H9 (cell line): ENCODE measurements at regions not wholly inside any gene's neighbourhood (a gene's known extent, or its start where the extent isn't known, plus 50 kb on each side); places are given as distances from the start of the nearest gene placed in this dataset.

Source experiments
- DNase-seq: peaks from one replicate; pipeline ENCODE4 v3.0.0-alpha.2; 2017
- H2AFZ ChIP-seq: one replicate; pipeline ENCODE4 v1.6.1; 2013; ENCODE audit warnings: mild to moderate bottlenecking, low read length, control low read depth, moderate library complexity
- H2AK5ac ChIP-seq: 2 replicates; pipeline ENCODE4 v1.6.1; 2013; ENCODE audit warnings: low read length, control low read depth, mixed read lengths; ENCODE audit not compliant: insufficient read length
- H2BK120ac ChIP-seq: one replicate; pipeline ENCODE4 v1.6.1; 2013; ENCODE audit warnings: low read depth, mild to moderate bottlenecking, low read length, control low read depth, inconsistent platforms; ENCODE audit not compliant: poor library complexity, severe bottlenecking
- H2BK12ac ChIP-seq: 2 replicates; pipeline ENCODE4 v1.6.1; 2013; ENCODE audit warnings: low read length, control low read depth, mixed read lengths, low read depth; ENCODE audit not compliant: insufficient read length
- H2BK15ac ChIP-seq: 2 replicates; pipeline ENCODE4 v1.6.1; 2013; ENCODE audit warnings: low read depth, low read length, control low read depth
- H2BK20ac ChIP-seq: one replicate; pipeline ENCODE4 v1.6.1; 2013; ENCODE audit warnings: low read depth, mild to moderate bottlenecking, low read length, control low read depth, inconsistent platforms; ENCODE audit not compliant: poor library complexity, severe bottlenecking
- H2BK5ac ChIP-seq: 2 replicates; pipeline ENCODE4 v1.6.1; 2013; ENCODE audit warnings: low read length, control low read depth, mixed read lengths; ENCODE audit not compliant: insufficient read length
- H3K14ac ChIP-seq: 2 replicates; pipeline ENCODE4 v1.6.1; 2013; ENCODE audit warnings: low read length, control low read depth; ENCODE audit not compliant: insufficient read depth
- H3K18ac ChIP-seq: 2 replicates; pipeline ENCODE4 v1.6.1; 2013; ENCODE audit warnings: low read depth, mild to moderate bottlenecking, mixed read lengths, low read length, control low read depth; ENCODE audit not compliant: insufficient read length
- H3K23ac ChIP-seq: 2 replicates; pipeline ENCODE4 v1.6.1; 2013; ENCODE audit warnings: low read length, control low read depth, mixed read lengths, low read depth; ENCODE audit not compliant: insufficient read length
- H3K23me2 ChIP-seq: 2 replicates; pipeline ENCODE4 v1.6.1; 2013; ENCODE audit warnings: low read depth, mild to moderate bottlenecking, mixed read lengths, low read length, control low read depth; ENCODE audit not compliant: insufficient read length, poor library complexity, severe bottlenecking
- H3K27ac ChIP-seq: 2 replicates; pipeline ENCODE4 v1.5.1; 2013; ENCODE audit warnings: low read length, control low read depth, mixed read lengths, low read depth; ENCODE audit not compliant: insufficient read length
- H3K27me3 ChIP-seq: 2 replicates; pipeline ENCODE4 v1.6.1; 2013; ENCODE audit warnings: low read length, control low read depth, inconsistent platforms; ENCODE audit not compliant: insufficient read depth
- H3K4ac ChIP-seq: 2 replicates; pipeline ENCODE4 v1.6.1; 2013; ENCODE audit warnings: low read depth, mild to moderate bottlenecking, control low read depth, inconsistent platforms, low read length, moderate library complexity
- H3K4me1 ChIP-seq: 2 replicates; pipeline ENCODE4 v1.6.1; 2013; ENCODE audit warnings: low read length, control low read depth, inconsistent platforms; ENCODE audit not compliant: insufficient read depth
- H3K4me2 ChIP-seq: 2 replicates; pipeline ENCODE4 v1.6.1; 2013; ENCODE audit warnings: low read length, control low read depth, mixed read lengths; ENCODE audit not compliant: insufficient read length, insufficient read depth
- H3K56ac ChIP-seq: 2 replicates; pipeline ENCODE4 v1.6.1; 2013; ENCODE audit warnings: low read depth, mild to moderate bottlenecking, mixed read lengths, low read length, control low read depth; ENCODE audit not compliant: insufficient read length
- H3K79me1 ChIP-seq: 2 replicates; pipeline ENCODE4 v1.6.1; 2013; ENCODE audit warnings: low read depth, mild to moderate bottlenecking, moderate library complexity, low read length, control low read depth, inconsistent platforms; ENCODE audit not compliant: insufficient read depth, poor library complexity, severe bottlenecking
- H3K79me2 ChIP-seq: 2 replicates; pipeline ENCODE4 v1.6.1; 2013; ENCODE audit warnings: low read length, control low read depth, inconsistent platforms; ENCODE audit not compliant: insufficient read depth
- H3K9ac ChIP-seq: 2 replicates; pipeline ENCODE4 v1.6.1; 2013; ENCODE audit warnings: low read length, control low read depth, mixed read lengths; ENCODE audit not compliant: insufficient read length; ENCODE audit errors: extremely low read depth
- H3K9me3 ChIP-seq: one replicate; pipeline ENCODE4 v1.6.1; 2013; ENCODE audit warnings: low read depth, low read length, inconsistent platforms; ENCODE audit not compliant: control insufficient read depth
- H3T11ph ChIP-seq: one replicate; pipeline ENCODE4 v1.6.1; 2013; ENCODE audit warnings: mild to moderate bottlenecking, low read length, control low read depth, inconsistent platforms
- H4K20me1 ChIP-seq: one replicate; pipeline ENCODE4 v1.6.1; 2013; ENCODE audit not compliant: control insufficient read depth, insufficient read length, insufficient read depth
- H4K5ac ChIP-seq: 2 replicates; pipeline ENCODE4 v1.6.1; 2013; ENCODE audit warnings: low read depth, mild to moderate bottlenecking, mixed read lengths, low read length, control low read depth; ENCODE audit not compliant: insufficient read length
- H4K8ac ChIP-seq: replicated peaks from 2 replicates; pipeline ENCODE4 v1.6.1; 2013; ENCODE audit warnings: low read length, control low read depth, mixed read lengths, low read depth; ENCODE audit not compliant: insufficient read length
- H4K91ac ChIP-seq: 2 replicates; pipeline ENCODE4 v1.6.1; 2013; ENCODE audit warnings: low read depth, mild to moderate bottlenecking, moderate library complexity, mixed read lengths, low read length, control low read depth; ENCODE audit not compliant: insufficient read length
- H3K27ac Mint-ChIP-seq, 3 experiments: 2 replicates in 2 of 3; 3 replicates in 1 of 3; pipeline ENCODE4 v1.8.0; 2020 to 2021; ENCODE audit warnings: mixed read lengths in 3 of 3, mild to moderate bottlenecking in 1 of 3, moderate library complexity in 1 of 3
- H3K27me3 Mint-ChIP-seq: 2 replicates; pipeline ENCODE4 v1.8.0; 2021; ENCODE audit warnings: low read depth, mild to moderate bottlenecking, moderate library complexity, mixed read lengths
- H3K36me3 Mint-ChIP-seq, 3 experiments: 2 replicates in 2 of 3; 3 replicates in 1 of 3; pipeline ENCODE4 v1.8.0; 2020 to 2021; ENCODE audit warnings: low read depth in 3 of 3, mixed read lengths in 3 of 3; ENCODE audit not compliant: insufficient read depth in 1 of 3
- H3K4me1 Mint-ChIP-seq, 2 experiments: 2 replicates each; pipeline ENCODE4 v1.8.0; 2020; ENCODE audit warnings: mixed read lengths in 2 of 2
- H3K4me3 Mint-ChIP-seq, 2 experiments: 2 replicates in 1 of 2; 3 replicates in 1 of 2; pipeline ENCODE4 v1.8.0; 2020 to 2021; ENCODE audit warnings: mild to moderate bottlenecking in 2 of 2, mixed read lengths in 2 of 2, moderate library complexity in 1 of 2
- H3K9me3 Mint-ChIP-seq, 2 experiments: 2 replicates in 1 of 2; 3 replicates in 1 of 2; pipeline ENCODE4 v1.8.0; 2020; ENCODE audit warnings: mild to moderate bottlenecking in 2 of 2, mixed read lengths in 2 of 2, moderate library complexity in 1 of 2
- CTCF ChIP-seq: fragments of 200-600 bp; sonication (generic); conservative IDR thresholded peaks from 3 replicates; pipeline ENCODE4 v1.8.0; 2021; ENCODE audit warnings: antibody characterized with exemption, mild to moderate bottlenecking
- WGBS: extraction: QIAGEN DNeasy Blood & Tissue Kit; methylation state at CpG from one replicate; pipeline ENCODE4 v1.1.7; 2013; ENCODE audit warnings: missing lambda C conversion rate, low lambda C conversion rate, mixed read lengths; ENCODE audit not compliant: insufficient read length; ENCODE audit errors: extremely low coverage; 5-methylcytosine and 5-hydroxymethylcytosine counted together

- no peak for TF ChIP-seq CTCF
- Histone ChIP-seq H3K18ac (no peak overlapping the region), H3K23ac (no peak overlapping the region), H2AK5ac (no peak overlapping the region), H2BK5ac (no peak overlapping the region), H2BK15ac (no peak overlapping the region), H3K9me3 (no peaks in the 10 kb centered on the region), H4K20me1 (no peaks in the 10 kb centered on the region), H3K79me2 (no peaks in the 10 kb centered on the region), H4K5ac (no peak overlapping the region), H3K27me3 (no peaks in the 10 kb centered on the region), H3K4ac (no peak overlapping the region), H3K9ac (no peak overlapping the region), H3K27ac (no peak overlapping the region), H3K14ac (no peak overlapping the region), H3K4me1 (peaks cover 8% of the 10 kb centered on the region; the same call in 1 of the 2 replicates), H3K23me2 (no peaks in the 10 kb centered on the region), H2AFZ (no peak overlapping the region), H3T11ph (no peak overlapping the region), H3K56ac (no peak overlapping the region), H4K8ac (no peak overlapping the region), H2BK120ac (no peak overlapping the region), H4K91ac (no peak overlapping the region), H2BK12ac (no peak overlapping the region), H2BK20ac (no peak overlapping the region), H3K4me2 (no peak overlapping the region), H3K79me1 (no peaks in the 10 kb centered on the region)
- peaks cover 47 to 51% of the 10 kb centered on the region in 2 experiments for H3K4me1 Mint-ChIP-seq
- no peak overlapping the region for H3K4me3 Mint-ChIP-seq
- no peak overlapping the region for H3K27ac Mint-ChIP-seq
- H3K27me3 Mint-ChIP-seq = peaks cover 61% of the 10 kb centered on the region
- no peaks in the 10 kb centered on the region for H3K9me3 Mint-ChIP-seq
- no CpG with 5 or more reads among the region's 7 CpGs for WGBS
- peaks cover 0 to 2% (median 0%) of the 10 kb centered on the region in 3 experiments; a peak in 3 of 7 replicates for H3K36me3 Mint-ChIP-seq
- no peak for DNase-seq
Observed at GRCh38 chr4:4759883-4760282, 99.6 kb upstream of the MSX1 start.
